OCI-LY1 (cell line): ENCODE measurements at regions not wholly inside any gene's neighbourhood (a gene's known extent, or its start where the extent isn't known, plus 50 kb on each side); places are given as distances from the start of the nearest gene placed in this dataset.
"Not testable (repeated sequence)": the region's sequence is repeated elsewhere in the genome, so short reads cannot be mapped to it uniquely, and the experiment has no call there.

ENCODE experiments used
- H2AFZ ChIP-seq: fragments of 200-600 bp; sonication (generic), shearing (Covaris generic); 2 replicates; pipeline ENCODE4 v1.6.0; 2014; ENCODE audit warnings: antibody characterized with exemption, mild to moderate bottlenecking, low read length
- H3F3A ChIP-seq: fragments of 200-600 bp; sonication (generic), shearing (Covaris generic); 2 replicates; pipeline ENCODE4 v1.6.0; 2014; ENCODE audit warnings: mild to moderate bottlenecking, antibody characterized with exemption, low read length, moderate library complexity; ENCODE audit not compliant: insufficient read depth
- H3K27ac ChIP-seq: fragments of 200-600 bp; sonication (generic); 2 replicates; pipeline ENCODE4 v1.5.1; 2014; ENCODE audit warnings: low read length, mixed run types, mild to moderate bottlenecking, low read depth; ENCODE audit not compliant: poor library complexity, severe bottlenecking
- H3K27me3 ChIP-seq: fragments of 200-600 bp; sonication (generic); 2 replicates; pipeline ENCODE4 v1.6.0; 2014; ENCODE audit warnings: antibody characterized with exemption, mild to moderate bottlenecking, low read length, moderate library complexity; ENCODE audit not compliant: insufficient read depth
- H3K36me3 ChIP-seq: fragments of 200-600 bp; sonication (generic); 2 replicates; pipeline ENCODE4 v1.6.1; 2014; ENCODE audit warnings: mild to moderate bottlenecking, antibody characterized with exemption, low read length, moderate library complexity, mixed read lengths; ENCODE audit not compliant: insufficient read depth
- H3K4me1 ChIP-seq: fragments of 200-600 bp; sonication (generic); 2 replicates; pipeline ENCODE4 v1.5.1; 2014; ENCODE audit warnings: mild to moderate bottlenecking, low read length, moderate library complexity; ENCODE audit not compliant: insufficient read depth, severe bottlenecking
- H3K4me2 ChIP-seq: fragments of 200-600 bp; sonication (generic), shearing (Covaris generic); 2 replicates; pipeline ENCODE4 v1.6.1; 2014; ENCODE audit warnings: low read length
- H3K4me3 ChIP-seq: fragments of 200-600 bp; sonication (generic); 2 replicates; pipeline ENCODE4 v1.5.1; 2014; ENCODE audit warnings: low read length, low read depth, mild to moderate bottlenecking, mixed read lengths; ENCODE audit not compliant: poor library complexity, severe bottlenecking
- H3K79me2 ChIP-seq: fragments of 200-600 bp; shearing (Covaris generic); 2 replicates; pipeline ENCODE4 v1.6.1; 2016; ENCODE audit warnings: mixed run types, low read length, mixed read lengths; ENCODE audit not compliant: insufficient read depth
- H3K9ac ChIP-seq: fragments of 200-600 bp; sonication (generic), shearing (Covaris generic); 2 replicates; pipeline ENCODE4 v1.6.1; 2014; ENCODE audit warnings: mild to moderate bottlenecking, low read length, mixed read lengths
- H3K9me2 ChIP-seq: fragments of 200-600 bp; sonication (generic), shearing (Covaris generic); 2 replicates; pipeline ENCODE4 v1.6.1; 2014; ENCODE audit warnings: low read depth, mild to moderate bottlenecking, low read length, mixed read lengths
- H3K9me3 ChIP-seq: fragments of 200-600 bp; shearing (Covaris generic); 2 replicates; pipeline ENCODE4 v1.6.1; 2014; ENCODE audit warnings: low read length, mixed read lengths
- H4K20me1 ChIP-seq: fragments of 200-600 bp; sonication (generic), shearing (Covaris generic); 2 replicates; pipeline ENCODE4 v1.6.0; 2016; ENCODE audit warnings: mild to moderate bottlenecking, low read length; ENCODE audit not compliant: insufficient read depth
- CTCF ChIP-seq: fragments of 200-600 bp; sonication (generic), shearing (Covaris generic); IDR thresholded peaks from 2 replicates; pipeline ENCODE4 v1.5.1; 2017; ENCODE audit warnings: mild to moderate bottlenecking, antibody characterized with exemption, low read length, moderate library complexity, mixed read lengths
- EZH2 ChIP-seq: fragments of 200-600 bp; sonication (generic), shearing (Covaris generic); IDR thresholded peaks from 2 replicates; pipeline ENCODE4 v1.8.0; 2017; ENCODE audit warnings: borderline replicate concordance, mixed run types, mild to moderate bottlenecking, antibody characterized with exemption, low read length, moderate library complexity, mixed read lengths

GRCh38 chr16:86231321-86231995 is 278.9 kb upstream of the FOXF1 start:
- Histone ChIP-seq H3K27ac (no peak overlapping the region), H3K9ac (no peak overlapping the region), H3K4me2 (no peak overlapping the region), H3K27me3 (no peaks in the 10 kb centered on the region; the same call in 1 of the 2 replicates), H3F3A (no peaks in the 10 kb centered on the region), H3K79me2 (no peaks in the 10 kb centered on the region), H3K9me2 (no peaks in the 10 kb centered on the region), H4K20me1 (no peaks in the 10 kb centered on the region), H2AFZ (no peak overlapping the region), H3K4me1 (no peaks in the 10 kb centered on the region), H3K9me3 (no peaks in the 10 kb centered on the region), H3K36me3 (no peaks in the 10 kb centered on the region), H3K4me3 (no peak overlapping the region)
- TF ChIP-seq EZH2: no peak
- no peak for TF ChIP-seq CTCF

- no peaks in the 10 kb centered on the region for H3F3A ChIP-seq
- no peaks in the 10 kb centered on the region for H3K36me3 ChIP-seq
- no peak overlapping the region for H2AFZ ChIP-seq
- no peak overlapping the region for H3K27ac ChIP-seq
- H3K4me2 ChIP-seq: no peak overlapping the region
- no peaks in the 10 kb centered on the region; the same call in 1 of the 2 replicates for H3K27me3 ChIP-seq
- TF ChIP-seq CTCF (no peak), EZH2 (no peak)
- H3K9ac ChIP-seq: no peak overlapping the region
- no peaks in the 10 kb centered on the region for H3K79me2 ChIP-seq
- H3K4me3 ChIP-seq: no peak overlapping the region
- H3K9me2 ChIP-seq: no peaks in the 10 kb centered on the region
- no peaks in the 10 kb centered on the region for H3K9me3 ChIP-seq
- no peaks in the 10 kb centered on the region for H3K4me1 ChIP-seq
- H4K20me1 ChIP-seq: no peaks in the 10 kb centered on the region
Measured at GRCh38 chr16:86231996-86232350, 278.4 kb upstream of the FOXF1 start.

GRCh38 chr16:86232496-86232895 is 277.8 kb upstream of the FOXF1 start:
- Histone ChIP-seq H3K4me3 (no peak overlapping the region), H3F3A (no peaks in the 10 kb centered on the region), H3K4me1 (no peaks in the 10 kb centered on the region), H3K9me3 (no peaks in the 10 kb centered on the region), H3K27me3 (no peaks in the 10 kb centered on the region; the same call in 1 of the 2 replicates), H3K9me2 (no peaks in the 10 kb centered on the region), H3K79me2 (no peaks in the 10 kb centered on the region), H3K27ac (no peak overlapping the region), H3K9ac (no peak overlapping the region), H3K4me2 (no peak overlapping the region), H3K36me3 (no peaks in the 10 kb centered on the region), H4K20me1 (no peaks in the 10 kb centered on the region), H2AFZ (no peak overlapping the region)
- TF ChIP-seq CTCF (no peak), EZH2 (no peak)

GRCh38 chr16:86233506-86233905 is 276.8 kb upstream of the FOXF1 start:
- H3K4me1 ChIP-seq, H3K27me3 ChIP-seq, H3K79me2 ChIP-seq, H3K36me3 ChIP-seq, H3K27ac ChIP-seq, H3F3A ChIP-seq, H3K4me3 ChIP-seq, H3K9me3 ChIP-seq, H3K4me2 ChIP-seq, H4K20me1 ChIP-seq, H3K9ac ChIP-seq, H3K9me2 ChIP-seq, H2AFZ ChIP-seq: not testable (repeated sequence)
